ENCODE measurements at regions not wholly inside any gene's neighbourhood (a gene's known extent, or its start where the extent isn't known, plus 50 kb on each side); places are given as distances from the start of the nearest gene placed in this dataset.
"Not testable (repeated sequence)": the region's sequence is repeated elsewhere in the genome, so short reads cannot be mapped to it uniquely, and the experiment has no call there.

- no peaks in the 10 kb centered on the region for H3K27me3 ChIP-seq (ENCODE audit: control insufficient read depth in 3 of 3, insufficient read depth in 3 of 3, low read length in 2 of 3)
- DNase-seq (no peak), ATAC-seq (ENCODE audit: insufficient read depth, low FRiP score) (no peak)
- TF ChIP-seq CTCF (IDR thresholded peaks at IDR 0.05; ENCODE audit: control extremely low read depth, extremely low read depth) = no peak
- H3K4me1 ChIP-seq (ENCODE audit: control insufficient read depth in 5 of 5, insufficient read depth in 5 of 5, low read length in 5 of 5) = no peaks in the 10 kb centered on the region
- H3K4me3 ChIP-seq = no peak overlapping the region
- no peaks in the 10 kb centered on the region for H3K36me3 ChIP-seq (ENCODE audit: control insufficient read depth in 4 of 4, insufficient read depth in 4 of 4, low read length in 4 of 4)
- no peak overlapping the region for H3K9ac ChIP-seq (ENCODE audit: insufficient read depth in 1 of 2, low read length in 2 of 2)
- no peak overlapping the region for H3K27ac ChIP-seq (ENCODE audit: low read depth in 1 of 2, low read length in 1 of 2)
- H3K9me3 ChIP-seq (ENCODE audit: control insufficient read depth in 4 of 4, insufficient read depth in 3 of 4, low read length in 3 of 4) = peaks cover 0 to 6% (median 0%) of the 10 kb centered on the region in 4 donors
Observed at GRCh38 chr11:29061452-29061851, 953.3 kb downstream of the METTL15 start.

- H3K36me3 ChIP-seq (ENCODE audit: control insufficient read depth in 4 of 4, insufficient read depth in 4 of 4, low read length in 4 of 4); DNase-seq; H3K27ac ChIP-seq (ENCODE audit: low read depth in 1 of 2, low read length in 1 of 2); H3K27me3 ChIP-seq (ENCODE audit: control insufficient read depth in 3 of 3, insufficient read depth in 3 of 3, low read length in 2 of 3); ATAC-seq (ENCODE audit: insufficient read depth, low FRiP score); H3K9ac ChIP-seq (ENCODE audit: insufficient read depth in 1 of 2, low read length in 2 of 2); H3K4me3 ChIP-seq; H3K9me3 ChIP-seq (ENCODE audit: control insufficient read depth in 4 of 4, insufficient read depth in 3 of 4, low read length in 3 of 4); H3K4me1 ChIP-seq (ENCODE audit: control insufficient read depth in 5 of 5, insufficient read depth in 5 of 5, low read length in 5 of 5): not testable (repeated sequence)
- WGBS, 2 donors = 68 to 81% methylated on average over 2 of the region's 2 CpGs
Observed at GRCh38 chr11:29056487-29056886, 948.3 kb downstream of the METTL15 start.

- Histone ChIP-seq H3K36me3 (ENCODE audit: control insufficient read depth in 4 of 4, insufficient read depth in 4 of 4, low read length in 4 of 4) (no peaks in the 10 kb centered on the region), H3K4me1 (ENCODE audit: control insufficient read depth in 5 of 5, insufficient read depth in 5 of 5, low read length in 5 of 5) (no peaks in the 10 kb centered on the region), H3K27me3 (ENCODE audit: control insufficient read depth in 3 of 3, insufficient read depth in 3 of 3, low read length in 2 of 3) (no peaks in the 10 kb centered on the region), H3K9me3 (ENCODE audit: control insufficient read depth in 4 of 4, insufficient read depth in 3 of 4, low read length in 3 of 4) (peaks cover 0 to 5% (median 0%) of the 10 kb centered on the region in 4 donors), H3K4me3 (no peak overlapping the region), H3K9ac (ENCODE audit: insufficient read depth in 1 of 2, low read length in 2 of 2) (no peak overlapping the region), H3K27ac (ENCODE audit: low read depth in 1 of 2, low read length in 1 of 2) (no peak overlapping the region)
- ATAC-seq (ENCODE audit: insufficient read depth, low FRiP score) (no peak), DNase-seq (no peak)
- WGBS, 2 donors = 88 to 94% methylated on average over 1 of the region's 1 CpG
- no peak for TF ChIP-seq CTCF (IDR thresholded peaks at IDR 0.05; ENCODE audit: control extremely low read depth, extremely low read depth)
Observed at GRCh38 chr11:29051935-29052334, 943.7 kb downstream of the METTL15 start.

- DNase-seq; H3K4me3 ChIP-seq; H3K27me3 ChIP-seq (ENCODE audit: control insufficient read depth in 3 of 3, insufficient read depth in 3 of 3, low read length in 2 of 3); H3K4me1 ChIP-seq (ENCODE audit: control insufficient read depth in 5 of 5, insufficient read depth in 5 of 5, low read length in 5 of 5); H3K9me3 ChIP-seq (ENCODE audit: control insufficient read depth in 4 of 4, insufficient read depth in 3 of 4, low read length in 3 of 4); H3K9ac ChIP-seq (ENCODE audit: insufficient read depth in 1 of 2, low read length in 2 of 2); H3K27ac ChIP-seq (ENCODE audit: low read depth in 1 of 2, low read length in 1 of 2); H3K36me3 ChIP-seq (ENCODE audit: control insufficient read depth in 4 of 4, insufficient read depth in 4 of 4, low read length in 4 of 4); ATAC-seq (ENCODE audit: insufficient read depth, low FRiP score): not testable (repeated sequence)
- 83% methylated on average over 11 of the region's 11 CpGs for WGBS, 2 donors
Observed at GRCh38 chr11:29050962-29051361, 942.8 kb downstream of the METTL15 start.

- Histone ChIP-seq H3K27ac (ENCODE audit: low read depth in 1 of 2, low read length in 1 of 2) (no peak overlapping the region), H3K9me3 (ENCODE audit: control insufficient read depth in 4 of 4, insufficient read depth in 3 of 4, low read length in 3 of 4) (peaks cover 0 to 2% (median under 1%) of the 10 kb centered on the region in 4 donors), H3K27me3 (ENCODE audit: control insufficient read depth in 3 of 3, insufficient read depth in 3 of 3, low read length in 2 of 3) (no peaks in the 10 kb centered on the region), H3K4me1 (ENCODE audit: control insufficient read depth in 5 of 5, insufficient read depth in 5 of 5, low read length in 5 of 5) (no peaks in the 10 kb centered on the region), H3K36me3 (ENCODE audit: control insufficient read depth in 4 of 4, insufficient read depth in 4 of 4, low read length in 4 of 4) (no peaks in the 10 kb centered on the region), H3K4me3 (no peak overlapping the region), H3K9ac (ENCODE audit: insufficient read depth in 1 of 2, low read length in 2 of 2) (no peak overlapping the region)
- DNase-seq (no peak), ATAC-seq (ENCODE audit: insufficient read depth, low FRiP score) (no peak)
- no peak for TF ChIP-seq CTCF (IDR thresholded peaks at IDR 0.05; ENCODE audit: control extremely low read depth, extremely low read depth)
Observed at GRCh38 chr11:29040489-29040888, 932.3 kb downstream of the METTL15 start.

Measured in lung (tissue), 11 donors.